ENCODE measurements at regions not wholly inside any gene's neighbourhood (a gene's known extent, or its start where the extent isn't known, plus 50 kb on each side); places are given as distances from the start of the nearest gene placed in this dataset.

- CTCF ChIA-PET, result no interaction called here
- ATAC-seq (ENCODE audit: low read depth), result no peak
- POLR2A ChIA-PET, result no interaction called here
- no peak overlapping the region for H3K4me3 Mint-ChIP-seq
- no peaks in the 10 kb centered on the region for H3K36me3 Mint-ChIP-seq (ENCODE audit: low read depth)
- H3K4me1 Mint-ChIP-seq, result no peaks in the 10 kb centered on the region
- intact Hi-C loops (cut with micrococcal nuclease), result no loop called here
- no peaks in the 10 kb centered on the region for H3K27me3 Mint-ChIP-seq
- H3K27ac Mint-ChIP-seq, result no peak overlapping the region
- no peak for DNase-seq
- H3K9me3 Mint-ChIP-seq, result peaks cover 24% of the 10 kb centered on the region
- no peak for TF ChIP-seq CTCF (IDR thresholded peaks at IDR 0.05)
Measured at GRCh38 chr1:187151555-187151954, 322.8 kb downstream of the PLA2G4A start.

DNA sequence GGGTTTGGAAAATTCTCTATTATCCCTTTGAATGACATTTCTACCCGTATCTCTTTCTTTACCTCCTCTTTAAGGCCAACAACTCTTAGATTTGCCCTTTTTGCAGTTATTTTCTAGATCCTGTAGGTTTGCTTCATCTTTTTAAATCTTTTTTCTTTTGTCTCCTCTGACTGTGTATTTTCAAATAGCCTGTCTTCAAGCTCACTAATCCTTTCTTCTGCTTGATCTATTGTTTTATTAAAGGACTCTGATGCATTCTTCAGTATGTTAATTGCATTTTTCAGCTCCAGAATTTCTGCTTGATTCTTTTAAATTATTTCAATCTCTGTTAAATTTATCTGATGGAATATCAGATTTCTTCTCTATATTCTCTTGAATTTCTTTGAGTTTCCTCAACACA, 324.3 kb downstream of the PLA2G4A start:
- H3K4me1 Mint-ChIP-seq, result no peaks in the 10 kb centered on the region
- H3K36me3 Mint-ChIP-seq (ENCODE audit: low read depth), result no peaks in the 10 kb centered on the region
- H3K4me3 Mint-ChIP-seq, result no peak overlapping the region
- no peaks in the 10 kb centered on the region for H3K27me3 Mint-ChIP-seq
- TF ChIP-seq CTCF (IDR thresholded peaks at IDR 0.05), result no peak
- H3K9me3 Mint-ChIP-seq, result peaks cover 18% of the 10 kb centered on the region
- H3K27ac Mint-ChIP-seq, result no peak overlapping the region
- intact Hi-C loops (cut with micrococcal nuclease), result no loop called here
- ChIA-PET POLR2A (no interaction called here), CTCF (no interaction called here)
- DNase-seq, result no peak
- ATAC-seq (ENCODE audit: low read depth), result no peak

- Mint-ChIP-seq H3K27me3 (no peaks in the 10 kb centered on the region), H3K9me3 (peaks cover 11% of the 10 kb centered on the region), H3K27ac (no peak overlapping the region), H3K4me1 (no peaks in the 10 kb centered on the region), H3K36me3 (ENCODE audit: low read depth) (no peaks in the 10 kb centered on the region), H3K4me3 (no peak overlapping the region)
- ATAC-seq (ENCODE audit: low read depth) (no peak), DNase-seq (no peak)
- POLR2A ChIA-PET, result no interaction called here
- intact Hi-C loops (cut with micrococcal nuclease), result no loop called here
- CTCF ChIA-PET, result no interaction called here
- no peak for TF ChIP-seq CTCF (IDR thresholded peaks at IDR 0.05)
Measured at GRCh38 chr1:187157115-187157514, 328.4 kb downstream of the PLA2G4A start.

DNA sequence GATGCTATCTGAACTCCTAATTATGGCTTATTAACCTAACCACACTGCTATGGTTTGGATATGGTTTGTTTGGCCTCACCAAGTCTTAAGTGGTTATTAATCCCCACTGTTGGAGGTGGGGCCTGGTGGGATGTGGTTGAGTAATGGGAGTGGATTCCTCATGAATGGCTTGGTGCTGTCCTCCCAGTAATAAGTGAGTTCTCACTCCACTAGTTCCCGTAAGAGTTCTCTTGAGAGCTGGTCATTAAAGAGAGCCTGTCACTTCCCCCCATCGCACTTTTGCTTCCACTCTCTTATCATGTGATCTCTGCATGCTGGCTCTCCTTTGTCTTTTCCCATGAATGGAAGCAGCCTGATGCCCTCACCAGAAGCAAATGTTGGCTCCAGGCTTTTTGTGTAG, 328.8 kb downstream of the PLA2G4A start:
- Mint-ChIP-seq H3K4me1 (no peaks in the 10 kb centered on the region), H3K27me3 (no peaks in the 10 kb centered on the region), H3K27ac (no peak overlapping the region), H3K36me3 (ENCODE audit: low read depth) (no peaks in the 10 kb centered on the region), H3K4me3 (no peak overlapping the region), H3K9me3 (peaks cover 8% of the 10 kb centered on the region)
- intact Hi-C loops (cut with micrococcal nuclease), result no loop called here
- ChIA-PET CTCF (no interaction called here), POLR2A (no interaction called here)
- ATAC-seq (ENCODE audit: low read depth) (no peak), DNase-seq (no peak)
- TF ChIP-seq CTCF (IDR thresholded peaks at IDR 0.05), result no peak

DNA sequence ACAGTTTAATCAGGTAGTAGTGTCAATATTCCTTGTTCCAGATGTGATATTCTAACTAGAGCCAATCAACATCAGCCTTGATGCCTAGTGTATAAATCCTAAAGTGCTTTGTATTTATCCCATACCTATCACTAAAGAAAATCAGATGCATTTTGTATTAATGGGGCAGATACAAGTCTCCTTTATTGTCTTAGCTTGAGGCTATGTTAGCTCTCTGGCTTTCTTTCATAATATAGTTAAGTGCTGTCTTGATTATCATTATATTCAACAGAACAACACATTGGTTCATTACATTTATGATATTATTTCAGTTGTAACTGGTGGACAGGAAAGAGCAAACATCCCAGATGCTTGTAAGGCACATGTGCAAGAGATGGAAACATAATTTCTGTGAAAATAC, 338.8 kb downstream of the PLA2G4A start:
- DNase-seq, result no peak
- no peak for ATAC-seq (ENCODE audit: low read depth)
- H3K9me3 Mint-ChIP-seq, result peaks cover 15% of the 10 kb centered on the region
- CTCF ChIA-PET, result no interaction called here
- intact Hi-C loops (cut with micrococcal nuclease), result no loop called here
- no peak overlapping the region for H3K27ac Mint-ChIP-seq
- no peaks in the 10 kb centered on the region for H3K4me1 Mint-ChIP-seq
- TF ChIP-seq CTCF (IDR thresholded peaks at IDR 0.05), result no peak
- no peak overlapping the region for H3K4me3 Mint-ChIP-seq
- POLR2A ChIA-PET, result no interaction called here
- H3K36me3 Mint-ChIP-seq (ENCODE audit: low read depth), result no peaks in the 10 kb centered on the region
- no peaks in the 10 kb centered on the region for H3K27me3 Mint-ChIP-seq

All from activated B cell treated with CpG ODN at 0.5 μM for 24 hours (primary cell).